HAP-1 (cell line): ENCODE measurements at regions not wholly inside any gene's neighbourhood (a gene's known extent, or its start where the extent isn't known, plus 50 kb on each side); places are given as distances from the start of the nearest gene placed in this dataset.
"Not testable (repeated sequence)": the region's sequence is repeated elsewhere in the genome, so short reads cannot be mapped to it uniquely, and the experiment has no call there.

Source experiments
- DNase-seq, 2 experiments: peaks; one replicate each; pipeline ENCODE4 v3.0.0-alpha.2; 2016 to 2020; ENCODE audit warnings: low spot score in 2 of 2
- H3K27me3 ChIP-seq: fragments of 250-450 bp; sonication (Bioruptor Pico); 2 replicates; pipeline ENCODE4 v1.5.1; 2020; ENCODE audit warnings: low read depth, mild to moderate bottlenecking, moderate library complexity
- H3K36me3 ChIP-seq: fragments of 250-450 bp; sonication (Bioruptor Pico); replicated peaks from 2 replicates; pipeline ENCODE4 v1.5.1; 2020; ENCODE audit warnings: mild to moderate bottlenecking
- H3K4me1 ChIP-seq: fragments of 250-450 bp; sonication (Bioruptor Pico); 2 replicates; pipeline ENCODE4 v1.5.1; 2020; ENCODE audit warnings: mild to moderate bottlenecking
- H3K4me3 ChIP-seq: fragments of 250-450 bp; sonication (Bioruptor Pico); 2 replicates; pipeline ENCODE4 v1.5.1; 2020; ENCODE audit warnings: mild to moderate bottlenecking, moderate library complexity
- H3K9me3 ChIP-seq: fragments of 250-450 bp; sonication (Bioruptor Pico); 2 replicates; pipeline ENCODE4 v1.5.1; 2020; ENCODE audit warnings: mild to moderate bottlenecking, moderate library complexity
- in situ Hi-C: fragments of 300-500 bp; cut with MboI; formaldehyde crosslinking; loops from 3 replicates; pipeline ENCODE4 v1.14.3; 2020; ENCODE audit warnings: low sequenced_read_pairs, inconsistent platforms, mixed read lengths

- no peaks in the 10 kb centered on the region for H3K36me3 ChIP-seq
- in situ Hi-C loops, result no loop called here
- no peak for DNase-seq
- no peak overlapping the region for H3K4me3 ChIP-seq
- H3K27me3 ChIP-seq, result no peaks in the 10 kb centered on the region
- H3K4me1 ChIP-seq, result no peaks in the 10 kb centered on the region
- no peaks in the 10 kb centered on the region for H3K9me3 ChIP-seq
Measured at GRCh38 chrX:115897956-115898355, 272.6 kb upstream of the AGTR2 start.

DNA sequence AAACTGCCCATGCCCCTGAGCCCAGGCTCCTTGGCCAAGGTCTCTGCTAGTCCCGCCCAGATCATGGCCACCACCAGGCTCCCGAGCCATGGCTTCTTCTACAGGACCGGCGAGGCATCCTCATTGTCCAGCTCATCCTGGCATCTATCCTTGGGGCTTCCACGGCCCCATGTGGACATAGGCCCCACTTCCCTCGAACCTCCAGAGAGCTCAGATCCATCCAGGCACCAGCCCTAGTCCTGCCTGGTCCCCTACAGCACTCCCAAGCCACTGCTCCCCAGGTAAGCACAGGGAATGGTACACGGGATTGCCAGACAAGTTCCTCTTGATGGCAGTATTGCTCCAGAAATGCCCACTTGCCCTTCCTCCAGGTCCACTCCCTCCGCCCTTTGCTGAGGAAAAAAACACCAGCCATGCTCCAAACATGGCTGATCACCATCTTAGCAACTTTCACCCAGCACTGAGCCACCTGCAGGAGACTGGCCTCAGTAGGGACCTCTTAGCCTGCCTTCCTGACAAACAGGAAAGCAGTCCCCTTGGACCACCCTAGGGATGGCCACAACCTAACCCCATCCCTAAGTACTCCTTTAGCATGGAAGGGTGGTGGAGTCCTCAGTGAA, 272.1 kb upstream of the AGTR2 start:
- Histone ChIP-seq H3K27me3 (no peaks in the 10 kb centered on the region), H3K9me3 (no peaks in the 10 kb centered on the region), H3K36me3 (no peaks in the 10 kb centered on the region), H3K4me3 (no peak overlapping the region), H3K4me1 (no peaks in the 10 kb centered on the region)
- peak in 1 of 2 experiments; percentile 51 for DNase-seq
- in situ Hi-C loops, result no loop called here

GRCh38 chrX:115900425-115900824, 270.1 kb upstream of the AGTR2 start:
- H3K9me3 ChIP-seq, result no peaks in the 10 kb centered on the region
- no peaks in the 10 kb centered on the region for H3K27me3 ChIP-seq
- no peak overlapping the region for H3K4me3 ChIP-seq
- no peaks in the 10 kb centered on the region for H3K4me1 ChIP-seq
- in situ Hi-C loops, result no loop called here
- DNase-seq, result no peak
- H3K36me3 ChIP-seq, result no peaks in the 10 kb centered on the region

DNA sequence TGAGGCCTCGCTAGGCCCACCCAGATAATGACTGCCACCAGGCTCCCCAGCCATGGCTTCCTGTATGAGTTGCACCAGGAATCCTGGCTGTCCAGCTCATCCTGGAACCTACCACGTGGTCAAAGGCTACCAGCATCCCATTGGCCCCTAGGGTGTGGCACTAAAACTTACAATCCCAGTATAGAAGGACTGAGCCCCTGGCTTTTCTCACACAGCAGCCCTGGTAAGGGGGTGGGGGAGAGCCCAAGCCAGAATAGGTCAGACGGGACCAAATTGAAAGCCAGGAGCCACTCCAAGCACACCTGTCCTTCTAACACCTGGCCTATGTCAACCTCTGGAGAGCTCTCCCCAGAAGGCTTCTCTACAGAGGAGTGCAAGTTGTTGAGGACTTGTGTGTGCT, 269.3 kb upstream of the AGTR2 start:
- no peaks in the 10 kb centered on the region for H3K9me3 ChIP-seq
- no peaks in the 10 kb centered on the region for H3K27me3 ChIP-seq
- no peak overlapping the region for H3K4me3 ChIP-seq
- DNase-seq, result no peak
- H3K36me3 ChIP-seq, result no peaks in the 10 kb centered on the region
- no peaks in the 10 kb centered on the region for H3K4me1 ChIP-seq
- in situ Hi-C loops, result no loop called here

DNA sequence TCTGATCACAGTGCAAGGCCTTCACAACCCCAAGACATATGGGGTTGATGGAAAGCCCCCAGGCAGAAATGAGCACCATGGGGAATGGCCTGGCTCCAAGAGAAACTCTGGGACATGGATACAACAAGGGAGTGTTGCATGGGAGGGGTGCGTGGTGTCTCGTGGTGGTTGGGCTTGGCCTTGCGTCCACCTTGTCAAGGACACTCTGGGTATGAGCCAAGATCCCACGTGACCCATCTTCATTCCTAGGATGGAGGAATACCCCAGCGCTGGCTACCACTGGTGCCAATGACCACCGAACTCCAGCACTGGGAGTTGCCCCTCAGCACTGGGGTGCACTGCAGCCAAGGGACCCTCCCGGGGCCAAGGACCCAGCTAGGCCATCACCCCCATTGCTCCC, 267.5 kb upstream of the AGTR2 start:
- no peaks in the 10 kb centered on the region for H3K9me3 ChIP-seq
- in situ Hi-C loops, result no loop called here
- H3K4me1 ChIP-seq, result no peaks in the 10 kb centered on the region
- no peak for DNase-seq
- H3K4me3 ChIP-seq, result no peak overlapping the region
- no peaks in the 10 kb centered on the region for H3K27me3 ChIP-seq
- no peaks in the 10 kb centered on the region for H3K36me3 ChIP-seq

- in situ Hi-C loops, result no loop called here
- DNase-seq, result no peak
- no peak overlapping the region for H3K4me3 ChIP-seq
- H3K4me1 ChIP-seq, result no peaks in the 10 kb centered on the region
- H3K27me3 ChIP-seq, result no peaks in the 10 kb centered on the region
- no peaks in the 10 kb centered on the region for H3K9me3 ChIP-seq
- H3K36me3 ChIP-seq, result no peaks in the 10 kb centered on the region
Measured at GRCh38 chrX:115906276-115906675, 264.3 kb upstream of the AGTR2 start.

- in situ Hi-C loops, result no loop called here
- no peak for DNase-seq
- no peaks in the 10 kb centered on the region for H3K9me3 ChIP-seq
Measured at GRCh38 chrX:115906881-115907280, 263.7 kb upstream of the AGTR2 start.

GRCh38 chrX:115909017-115909416, 261.5 kb upstream of the AGTR2 start:
- H3K4me3 ChIP-seq, result no peak overlapping the region
- H3K36me3 ChIP-seq, result no peaks in the 10 kb centered on the region
- in situ Hi-C loops, result no loop called here
- no peaks in the 10 kb centered on the region for H3K9me3 ChIP-seq
- H3K27me3 ChIP-seq, result no peaks in the 10 kb centered on the region
- peaks cover 5% of the 10 kb centered on the region; the same call in 1 of the 2 replicates for H3K4me1 ChIP-seq
- no peak for DNase-seq

More at GRCh38 chrX:115906881-115907280, 263.7 kb upstream of the AGTR2 start:
- Histone ChIP-seq H3K36me3 (no peaks in the 10 kb centered on the region), H3K4me3 (no peak overlapping the region), H3K4me1 (no peaks in the 10 kb centered on the region), H3K27me3 (no peaks in the 10 kb centered on the region)

- in situ Hi-C loops, result no loop called here
- peaks cover 6% of the 10 kb centered on the region; the same call in 1 of the 2 replicates for H3K9me3 ChIP-seq
- peaks cover 5% of the 10 kb centered on the region; the same call in 1 of the 2 replicates for H3K4me1 ChIP-seq
- no peaks in the 10 kb centered on the region for H3K36me3 ChIP-seq
- no peaks in the 10 kb centered on the region for H3K27me3 ChIP-seq
- H3K4me3 ChIP-seq, result no peak overlapping the region
- no peak for DNase-seq
Measured at GRCh38 chrX:115911967-115912366, 258.6 kb upstream of the AGTR2 start.

DNA sequence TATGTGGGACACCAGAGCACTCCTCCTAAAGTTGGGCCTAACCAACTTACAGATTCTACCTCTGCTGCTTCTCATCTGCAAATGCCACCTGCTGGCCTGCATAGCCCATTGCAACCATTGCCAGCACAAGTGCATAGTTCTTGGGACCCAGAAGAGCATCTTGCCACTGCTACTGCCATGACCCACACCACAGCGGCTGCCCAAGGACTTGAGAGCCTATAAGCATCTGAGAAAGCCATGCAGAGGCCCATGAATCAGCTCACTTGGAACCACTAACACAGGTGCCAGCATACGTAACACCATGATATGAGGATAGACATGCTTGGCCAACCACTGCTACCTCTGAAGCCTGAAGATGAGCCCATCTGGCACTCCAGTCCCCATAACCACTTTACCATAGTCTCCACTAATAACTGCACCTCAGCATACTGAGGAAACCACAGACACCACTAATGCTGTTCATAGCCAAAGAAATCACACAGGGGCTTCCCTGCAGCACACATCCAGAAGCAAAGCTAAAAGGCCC, 258.1 kb upstream of the AGTR2 start:
- H3K36me3 ChIP-seq, result no peaks in the 10 kb centered on the region
- DNase-seq, result no peak
- H3K4me1 ChIP-seq, result peaks cover 5% of the 10 kb centered on the region; the same call in 1 of the 2 replicates
- no peak overlapping the region for H3K4me3 ChIP-seq
- no peaks in the 10 kb centered on the region for H3K27me3 ChIP-seq
- in situ Hi-C loops, result no loop called here
- peaks cover 6% of the 10 kb centered on the region; the same call in 1 of the 2 replicates for H3K9me3 ChIP-seq

GRCh38 chrX:115913575-115913974, 257.0 kb upstream of the AGTR2 start:
- Histone ChIP-seq H3K36me3 (no peaks in the 10 kb centered on the region), H3K4me3 (no peak overlapping the region), H3K9me3 (peaks cover 6% of the 10 kb centered on the region; the same call in 1 of the 2 replicates), H3K4me1 (peaks cover 5% of the 10 kb centered on the region; the same call in 1 of the 2 replicates), H3K27me3 (no peaks in the 10 kb centered on the region)
- DNase-seq, result peak in 1 of 2 experiments; percentile 71
- in situ Hi-C loops, result no loop called here

DNA sequence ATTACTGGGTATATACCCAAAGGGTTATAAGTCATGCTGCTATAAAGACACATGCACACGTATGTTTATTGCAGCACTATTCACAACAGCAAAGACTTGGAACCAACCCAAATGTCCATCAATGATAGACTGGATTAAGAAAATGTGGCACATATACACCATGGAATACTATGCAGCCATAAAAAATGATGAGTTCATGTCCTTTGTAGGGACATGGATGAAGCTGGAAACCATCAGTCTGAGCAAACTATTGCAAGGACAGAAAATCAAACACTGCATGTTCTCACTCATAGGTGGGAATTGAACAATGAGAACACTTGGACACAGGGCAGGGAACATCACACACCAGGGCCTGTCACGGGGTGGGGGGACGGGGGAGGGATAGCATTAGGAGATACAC, 254.9 kb upstream of the AGTR2 start:
- in situ Hi-C loops, H3K4me3 ChIP-seq, H3K9me3 ChIP-seq, H3K27me3 ChIP-seq, DNase-seq, H3K36me3 ChIP-seq, H3K4me1 ChIP-seq: not testable (repeated sequence)

GRCh38 chrX:115929480-115929879, 241.1 kb upstream of the AGTR2 start:
- in situ Hi-C loops, result no loop called here

GRCh38 chrX:115936008-115936407, 234.5 kb upstream of the AGTR2 start:
- Histone ChIP-seq H3K4me3 (no peak overlapping the region), H3K4me1 (peaks cover 25% of the 10 kb centered on the region), H3K9me3 (no peaks in the 10 kb centered on the region), H3K36me3 (peaks cover 11% of the 10 kb centered on the region), H3K27me3 (no peaks in the 10 kb centered on the region)
- DNase-seq, result no peak
- in situ Hi-C loops, result no loop called here

More at GRCh38 chrX:115929480-115929879, 241.1 kb upstream of the AGTR2 start:
- H3K4me3 ChIP-seq, result no peak overlapping the region
- H3K36me3 ChIP-seq, result 0 out of 2 replicates have a peak, but pooled peaks cover 8% of the 10 kb centered on the region
- H3K4me1 ChIP-seq, result no peaks in the 10 kb centered on the region
- no peak for DNase-seq
- H3K9me3 ChIP-seq, result peaks cover 14% of the 10 kb centered on the region
- H3K27me3 ChIP-seq, result no peaks in the 10 kb centered on the region
